Vagina (tissue), 2 donors: ENCODE measurements at regions not wholly inside any gene's neighbourhood (a gene's known extent, or its start where the extent isn't known, plus 50 kb on each side); places are given as distances from the start of the nearest gene placed in this dataset.

Experiments used
- DNase-seq, 2 donors: peaks; one replicate each; pipeline ENCODE4 v3.0.0-alpha.2; 2017; ENCODE audit errors: extremely low spot score in 2 of 2
- H3K27ac ChIP-seq: fragments of 200-600 bp; sonication (generic); one replicate; pipeline ENCODE4 v1.5.1; 2019
- H3K27me3 ChIP-seq: fragments of 200-600 bp; sonication (generic); one replicate; pipeline ENCODE4 v1.5.1; 2019
- H3K36me3 ChIP-seq, 2 donors: fragments of 200-600 bp; sonication (generic); one replicate each; pipeline ENCODE4 v1.5.1; 2017 to 2019
- H3K4me1 ChIP-seq: fragments of 200-600 bp; sonication (generic); one replicate; pipeline ENCODE4 v1.5.1; 2019
- H3K4me3 ChIP-seq, 2 donors: fragments of 200-600 bp; sonication (generic); 1 replicate in 1 of 2; 2 replicates in 1 of 2; pipeline ENCODE4 v1.5.1; 2016 to 2019
- H3K9me3 ChIP-seq: fragments of 200-600 bp; sonication (generic); one replicate; pipeline ENCODE4 v1.5.1; 2019
- POLR2A ChIP-seq, 2 donors: fragments of 450-650 bp; IDR thresholded peaks; one replicate each; pipeline ENCODE4 v1.6.1; 2017; ENCODE audit warnings: antibody characterized with exemption in 2 of 2, mild to moderate bottlenecking in 2 of 2, moderate library complexity in 2 of 2
- POLR2AphosphoS5 ChIP-seq, 2 donors: sonication (generic); formaldehyde crosslinking; IDR thresholded peaks; one replicate each; pipeline ENCODE4 v1.9.0; 2017; ENCODE audit warnings: antibody characterized with exemption in 2 of 2, mild to moderate bottlenecking in 2 of 2, low read depth in 1 of 2; ENCODE audit not compliant: insufficient read depth in 1 of 2
- intact Hi-C: fragments of 100-400 bp; cut with DNase I; formaldehyde crosslinking; loops from one replicate; pipeline ENCODE4 v1.15.1; 2023
- TF ChIP-seq, protein P1 (sequence below), 3 experiments: fragments of 450-650 bp in 2 of 3; fragments of 200-600 bp in 1 of 3; sonication (generic) in 1 of 3; IDR thresholded peaks; one replicate each; pipeline ENCODE4 v1.5.1; 2017 to 2019; ENCODE audit warnings: antibody characterized with exemption in 3 of 3, mild to moderate bottlenecking in 2 of 3, moderate library complexity in 2 of 3

DNA sequence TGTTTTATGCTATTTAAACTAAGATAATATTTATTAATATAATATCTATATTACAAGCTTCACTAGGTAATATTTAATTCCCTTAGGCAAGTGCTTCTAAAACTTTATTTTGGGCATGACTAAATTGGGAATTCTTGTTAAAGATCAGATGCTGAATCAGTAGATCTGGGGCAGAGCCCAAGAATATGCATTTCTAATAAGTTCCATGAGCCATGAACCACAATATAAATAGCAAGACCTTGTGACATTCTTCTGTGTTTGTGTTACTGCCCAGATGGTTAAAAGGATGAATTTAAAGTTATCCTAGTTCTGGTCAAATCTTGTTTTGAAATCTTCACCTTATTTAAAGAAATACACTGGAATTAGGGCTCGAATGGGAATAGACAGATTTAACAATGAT lies 258.4 kb upstream of the CACNA2D1 start:
- Histone ChIP-seq H3K27ac (no peak overlapping the region), H3K36me3 (no peaks in the 10 kb centered on the region), H3K27me3 (no peaks in the 10 kb centered on the region), H3K4me1 (no peaks in the 10 kb centered on the region), H3K4me3 (no peak overlapping the region), H3K9me3 (no peaks in the 10 kb centered on the region)
- intact Hi-C loops, result no loop called here
- no peak for TF ChIP-seq POLR2A (IDR thresholded peaks at IDR 0.05)
- no peak for TF ChIP-seq POLR2AphosphoS5 (IDR thresholded peaks at IDR 0.05; ENCODE audit: insufficient read depth in 1 of 2, low read depth in 1 of 2)
- TF ChIP-seq, protein P1, sequence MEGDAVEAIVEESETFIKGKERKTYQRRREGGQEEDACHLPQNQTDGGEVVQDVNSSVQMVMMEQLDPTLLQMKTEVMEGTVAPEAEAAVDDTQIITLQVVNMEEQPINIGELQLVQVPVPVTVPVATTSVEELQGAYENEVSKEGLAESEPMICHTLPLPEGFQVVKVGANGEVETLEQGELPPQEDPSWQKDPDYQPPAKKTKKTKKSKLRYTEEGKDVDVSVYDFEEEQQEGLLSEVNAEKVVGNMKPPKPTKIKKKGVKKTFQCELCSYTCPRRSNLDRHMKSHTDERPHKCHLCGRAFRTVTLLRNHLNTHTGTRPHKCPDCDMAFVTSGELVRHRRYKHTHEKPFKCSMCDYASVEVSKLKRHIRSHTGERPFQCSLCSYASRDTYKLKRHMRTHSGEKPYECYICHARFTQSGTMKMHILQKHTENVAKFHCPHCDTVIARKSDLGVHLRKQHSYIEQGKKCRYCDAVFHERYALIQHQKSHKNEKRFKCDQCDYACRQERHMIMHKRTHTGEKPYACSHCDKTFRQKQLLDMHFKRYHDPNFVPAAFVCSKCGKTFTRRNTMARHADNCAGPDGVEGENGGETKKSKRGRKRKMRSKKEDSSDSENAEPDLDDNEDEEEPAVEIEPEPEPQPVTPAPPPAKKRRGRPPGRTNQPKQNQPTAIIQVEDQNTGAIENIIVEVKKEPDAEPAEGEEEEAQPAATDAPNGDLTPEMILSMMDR (IDR thresholded peaks at IDR 0.05), result no peak
- DNase-seq, result no peak

DNA sequence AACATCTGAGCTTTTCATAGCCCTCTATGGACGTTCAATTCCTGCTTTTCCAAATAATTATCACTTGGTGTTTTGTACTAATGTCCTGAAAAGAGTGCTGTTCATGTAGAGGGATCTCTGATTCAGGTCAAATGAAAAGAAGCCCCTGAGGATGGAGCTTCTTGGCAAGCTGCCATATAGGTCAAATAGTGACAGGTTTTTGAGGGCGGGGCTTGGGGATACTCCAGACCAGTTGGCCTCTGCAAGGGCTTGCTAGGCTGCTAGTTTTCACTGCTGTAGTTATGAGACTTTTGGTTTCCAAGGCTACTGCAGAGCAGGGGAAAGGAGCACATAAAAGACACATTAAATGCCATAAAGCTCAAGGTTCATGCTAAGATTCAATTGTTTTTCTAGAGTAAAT lies 257.2 kb upstream of the CACNA2D1 start:
- Histone ChIP-seq H3K9me3 (no peaks in the 10 kb centered on the region), H3K27ac (no peak overlapping the region), H3K36me3 (no peaks in the 10 kb centered on the region), H3K27me3 (no peaks in the 10 kb centered on the region), H3K4me3 (no peak overlapping the region), H3K4me1 (no peaks in the 10 kb centered on the region)
- intact Hi-C loops, result no loop called here
- no peak for DNase-seq
- TF ChIP-seq POLR2A (IDR thresholded peaks at IDR 0.05), result no peak
- TF ChIP-seq, protein P1 (IDR thresholded peaks at IDR 0.05), result no peak
- TF ChIP-seq POLR2AphosphoS5 (IDR thresholded peaks at IDR 0.05; ENCODE audit: insufficient read depth in 1 of 2, low read depth in 1 of 2), result no peak

DNA sequence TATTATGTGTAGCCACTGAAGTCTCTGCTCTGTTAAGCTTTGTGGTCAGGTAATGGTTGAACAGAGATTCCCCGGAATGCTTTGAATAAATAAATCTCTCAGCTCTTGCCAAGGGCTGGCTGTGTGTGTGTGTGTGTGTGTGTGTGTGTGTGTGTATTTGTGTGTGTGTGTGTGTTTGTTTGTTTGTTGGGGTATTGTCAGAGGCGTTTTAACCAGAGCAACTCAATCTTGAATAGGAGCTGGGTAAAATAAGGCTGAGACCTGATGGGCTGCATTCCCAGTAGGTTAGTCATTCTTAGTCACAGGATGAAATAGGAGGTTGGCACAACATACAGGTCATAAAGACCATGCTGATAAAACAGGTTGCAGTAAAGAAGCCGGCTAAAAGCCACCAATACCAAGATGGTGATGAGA lies 256.2 kb upstream of the CACNA2D1 start:
- no peaks in the 10 kb centered on the region for H3K27me3 ChIP-seq
- no peak for DNase-seq
- H3K9me3 ChIP-seq, result no peaks in the 10 kb centered on the region
- H3K4me1 ChIP-seq, result no peaks in the 10 kb centered on the region
- intact Hi-C loops, result no loop called here
- no peak overlapping the region for H3K4me3 ChIP-seq
- no peak for TF ChIP-seq POLR2AphosphoS5 (IDR thresholded peaks at IDR 0.05; ENCODE audit: insufficient read depth in 1 of 2, low read depth in 1 of 2)
- TF ChIP-seq, protein P1 (IDR thresholded peaks at IDR 0.05), result no peak
- no peak for TF ChIP-seq POLR2A (IDR thresholded peaks at IDR 0.05)
- H3K36me3 ChIP-seq, result no peaks in the 10 kb centered on the region
- no peak overlapping the region for H3K27ac ChIP-seq

DNA sequence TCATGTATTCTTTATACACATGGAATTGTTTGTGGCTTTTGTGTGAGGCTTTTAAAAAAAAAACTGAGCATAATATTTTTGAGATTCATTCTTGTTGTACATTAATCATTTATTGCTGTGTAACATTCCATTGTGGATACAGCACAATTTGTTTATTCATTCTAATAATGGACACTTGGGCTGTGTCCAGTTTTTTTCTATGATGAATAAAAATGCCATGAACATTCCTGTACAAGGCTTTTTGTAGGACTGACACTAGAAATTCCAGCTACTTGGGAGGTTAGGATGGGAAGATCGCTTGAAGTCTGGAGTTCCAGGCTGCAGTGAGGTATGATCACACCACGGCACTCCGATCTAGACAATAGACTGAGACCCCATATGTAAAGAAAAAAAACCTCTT lies 254.3 kb upstream of the CACNA2D1 start:
- DNase-seq, result no peak
- no peaks in the 10 kb centered on the region for H3K4me1 ChIP-seq
- H3K36me3 ChIP-seq, result no peaks in the 10 kb centered on the region
- no peak overlapping the region for H3K4me3 ChIP-seq
- no peaks in the 10 kb centered on the region for H3K9me3 ChIP-seq
- TF ChIP-seq POLR2A (IDR thresholded peaks at IDR 0.05) (no peak), POLR2AphosphoS5 (IDR thresholded peaks at IDR 0.05; ENCODE audit: insufficient read depth in 1 of 2, low read depth in 1 of 2) (no peak)
- TF ChIP-seq, protein P1 (IDR thresholded peaks at IDR 0.05), result no peak
- H3K27ac ChIP-seq, result no peak overlapping the region
- intact Hi-C loops, result no loop called here
- no peaks in the 10 kb centered on the region for H3K27me3 ChIP-seq

DNA sequence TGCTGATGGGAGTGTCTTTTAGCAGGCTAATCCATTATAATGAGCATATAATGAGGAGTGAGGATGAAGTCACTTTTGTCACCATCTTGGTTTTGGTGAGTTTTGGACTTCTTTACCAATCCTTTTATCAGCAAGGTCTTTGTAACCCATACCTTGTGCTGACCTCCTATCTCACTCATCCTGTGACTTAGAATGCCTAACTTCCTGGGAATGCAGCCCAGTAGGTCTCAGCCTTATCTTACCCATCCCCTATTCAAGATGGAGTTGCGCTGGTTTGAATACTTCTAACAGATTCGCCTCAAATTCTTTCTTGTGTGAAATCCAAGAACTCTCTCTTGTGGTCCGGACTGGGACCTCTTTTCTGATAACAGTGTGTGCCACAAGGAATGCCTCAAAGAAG lies 253.1 kb upstream of the CACNA2D1 start:
- Histone ChIP-seq H3K9me3 (no peaks in the 10 kb centered on the region), H3K27ac (no peak overlapping the region), H3K4me1 (no peaks in the 10 kb centered on the region), H3K36me3 (no peaks in the 10 kb centered on the region), H3K27me3 (no peaks in the 10 kb centered on the region), H3K4me3 (no peak overlapping the region)
- no peak for TF ChIP-seq POLR2A (IDR thresholded peaks at IDR 0.05)
- TF ChIP-seq, protein P1 (IDR thresholded peaks at IDR 0.05), result no peak
- TF ChIP-seq POLR2AphosphoS5 (IDR thresholded peaks at IDR 0.05; ENCODE audit: insufficient read depth in 1 of 2, low read depth in 1 of 2), result no peak
- intact Hi-C loops, result no loop called here
- DNase-seq, result no peak
